Mesenchymal stem cell (in vitro differentiated cells and primary cell): ENCODE measurements at regions not wholly inside any gene's neighbourhood (a gene's known extent, or its start where the extent isn't known, plus 50 kb on each side); places are given as distances from the start of the nearest gene placed in this dataset.

Experiments used
- DNase-seq: peaks from one replicate; pipeline ENCODE4 v3.0.0-alpha.2; 2013
- H2AFZ ChIP-seq: one replicate; pipeline ENCODE4 v1.6.1; 2013; ENCODE audit warnings: low read depth, mild to moderate bottlenecking, control low read depth, inconsistent platforms, low read length, moderate library complexity
- H2AK5ac ChIP-seq: 2 replicates; pipeline ENCODE4 v1.6.1; 2013; ENCODE audit warnings: low read length, moderate library complexity, mild to moderate bottlenecking, inconsistent platforms; ENCODE audit not compliant: severe bottlenecking
- H2BK120ac ChIP-seq: one replicate; pipeline ENCODE4 v1.6.1; 2013; ENCODE audit warnings: low read depth, mild to moderate bottlenecking, inconsistent platforms, low read length, moderate library complexity
- H2BK12ac ChIP-seq, 2 experiments: one replicate each; pipeline ENCODE4 v1.6.1; 2013; ENCODE audit warnings: inconsistent platforms in 2 of 2, low read length in 2 of 2, mild to moderate bottlenecking in 2 of 2, moderate library complexity in 2 of 2, control low read depth in 1 of 2
- H2BK15ac ChIP-seq: one replicate; pipeline ENCODE4 v1.6.1; 2013; ENCODE audit warnings: mild to moderate bottlenecking, low read depth, inconsistent platforms; ENCODE audit not compliant: poor library complexity, severe bottlenecking
- H2BK5ac ChIP-seq: 2 replicates; pipeline ENCODE4 v1.6.1; 2013; ENCODE audit warnings: low read depth, mild to moderate bottlenecking, low read length, control low read depth, inconsistent platforms; ENCODE audit not compliant: poor library complexity, severe bottlenecking
- H3K14ac ChIP-seq, 2 experiments: one replicate each; pipeline ENCODE4 v1.6.1; 2013; ENCODE audit warnings: inconsistent platforms in 2 of 2, low read length in 2 of 2, control low read depth in 1 of 2, mild to moderate bottlenecking in 1 of 2, moderate library complexity in 1 of 2
- H3K18ac ChIP-seq, 2 experiments: one replicate each; pipeline ENCODE4 v1.6.1; 2013; ENCODE audit warnings: inconsistent platforms in 2 of 2, low read length in 2 of 2, control low read depth in 1 of 2, low read depth in 1 of 2, mild to moderate bottlenecking in 1 of 2
- H3K23ac ChIP-seq, 2 experiments: one replicate each; pipeline ENCODE4 v1.6.1; 2013; ENCODE audit warnings: inconsistent platforms in 2 of 2, low read length in 2 of 2, mild to moderate bottlenecking in 2 of 2, moderate library complexity in 2 of 2, control low read depth in 1 of 2
- H3K27ac ChIP-seq: 2 replicates; pipeline ENCODE4 v1.5.1; 2013; ENCODE audit warnings: mild to moderate bottlenecking, moderate library complexity, low read length, control low read depth, inconsistent platforms; ENCODE audit not compliant: poor library complexity, severe bottlenecking
- H3K27me3 ChIP-seq, 2 experiments: 2 replicates each; pipeline versions ENCODE4 v1.6.1 to v1.7.0; 2013; ENCODE audit warnings: low read length in 2 of 2, mild to moderate bottlenecking in 2 of 2, moderate library complexity in 2 of 2, control low read depth in 1 of 2, inconsistent platforms in 1 of 2; ENCODE audit not compliant: control insufficient read depth in 1 of 2, insufficient read depth in 1 of 2
- H3K36me3 ChIP-seq, 2 experiments: 2 replicates each; pipeline versions ENCODE4 v1.6.1 to v1.7.0; 2013; ENCODE audit warnings: low read length in 2 of 2, control low read depth in 1 of 2, inconsistent platforms in 1 of 2, low read depth in 1 of 2, mild to moderate bottlenecking in 1 of 2; ENCODE audit not compliant: insufficient read depth in 2 of 2, control insufficient read depth in 1 of 2
- H3K4ac ChIP-seq, 2 experiments: one replicate each; pipeline ENCODE4 v1.6.1; 2013; ENCODE audit warnings: inconsistent platforms in 2 of 2, low read length in 2 of 2, mild to moderate bottlenecking in 2 of 2, moderate library complexity in 2 of 2, control low read depth in 1 of 2, low read depth in 1 of 2
- H3K4me1 ChIP-seq: 2 replicates; pipeline ENCODE4 v1.6.1; 2013; ENCODE audit warnings: low read depth, low read length, control low read depth; ENCODE audit not compliant: control insufficient read depth, insufficient read depth
- H3K4me2 ChIP-seq: 2 replicates; pipeline ENCODE4 v1.6.1; 2013; ENCODE audit warnings: low read length, mild to moderate bottlenecking, inconsistent platforms; ENCODE audit not compliant: poor library complexity, severe bottlenecking
- H3K4me3 ChIP-seq, 2 experiments: 2 replicates each; pipeline versions ENCODE4 v1.5.1 to v1.7.0; 2013; ENCODE audit warnings: low read length in 2 of 2, mild to moderate bottlenecking in 2 of 2, control low read depth in 1 of 2, low read depth in 1 of 2; ENCODE audit not compliant: insufficient read depth in 1 of 2
- H3K79me1 ChIP-seq: replicated peaks from 2 replicates; pipeline ENCODE4 v1.6.1; 2013; ENCODE audit warnings: mild to moderate bottlenecking, control low read depth, low read length, inconsistent platforms; ENCODE audit not compliant: poor library complexity, severe bottlenecking
- H3K9ac ChIP-seq: 2 replicates; pipeline ENCODE4 v1.7.0; 2013; ENCODE audit warnings: mild to moderate bottlenecking, low read length, moderate library complexity
- H3K9me3 ChIP-seq: 2 replicates; pipeline ENCODE4 v1.7.0; 2013; ENCODE audit warnings: mild to moderate bottlenecking, low read length; ENCODE audit not compliant: control insufficient read depth
- H4K8ac ChIP-seq: one replicate; pipeline ENCODE4 v1.6.1; 2013; ENCODE audit warnings: inconsistent platforms, mild to moderate bottlenecking, low read length, moderate library complexity
- H4K91ac ChIP-seq: one replicate; pipeline ENCODE4 v1.6.1; 2013; ENCODE audit warnings: mild to moderate bottlenecking, low read length, inconsistent platforms
- WGBS: methylation state at CpG from one replicate; pipeline ENCODE4 v1.1.7; 2013; ENCODE audit warnings: mixed read lengths; 5-methylcytosine and 5-hydroxymethylcytosine counted together

DNA sequence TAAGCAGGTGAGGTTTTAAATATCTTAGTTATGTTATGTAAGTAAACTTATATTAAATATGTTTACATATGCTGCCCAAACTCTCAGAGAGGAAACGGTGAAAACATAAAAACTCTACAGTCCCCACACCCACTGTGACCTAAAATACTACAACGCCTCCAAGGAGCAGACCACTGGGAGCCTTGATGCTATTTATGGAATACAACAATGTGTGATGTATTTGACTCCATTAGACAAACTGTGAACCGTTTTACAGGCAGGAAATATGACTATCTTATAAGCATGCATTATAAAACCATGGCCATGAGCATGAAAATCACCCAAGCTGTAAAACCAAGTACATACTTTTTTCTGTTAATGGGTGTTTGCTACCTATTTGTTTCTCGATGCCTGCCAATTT is 379.5 kb upstream of the TBL1XR1 start:
- Histone ChIP-seq H2BK12ac (no peak overlapping the region), H2AK5ac (no peak overlapping the region), H3K4me3 (no peak overlapping the region), H3K9ac (no peak overlapping the region), H4K8ac (no peak overlapping the region), H3K79me1 (no peaks in the 10 kb centered on the region), H3K4me1 (peaks cover 2% of the 10 kb centered on the region), H3K36me3 (no peaks in the 10 kb centered on the region), H2BK120ac (no peak overlapping the region), H3K18ac (no peak overlapping the region), H2BK5ac (no peak overlapping the region), H2BK15ac (no peak overlapping the region), H3K4me2 (no peak overlapping the region), H3K14ac (no peak overlapping the region), H3K23ac (no peak overlapping the region), H3K27ac (no peak overlapping the region), H4K91ac (no peak overlapping the region), H3K4ac (no peak overlapping the region), H2AFZ (no peak overlapping the region), H3K27me3 (no peaks in the 10 kb centered on the region), H3K9me3 (no peaks in the 10 kb centered on the region)
- WGBS: 100% methylated on average over 1 of the region's 4 CpGs
- no peak for DNase-seq

DNA sequence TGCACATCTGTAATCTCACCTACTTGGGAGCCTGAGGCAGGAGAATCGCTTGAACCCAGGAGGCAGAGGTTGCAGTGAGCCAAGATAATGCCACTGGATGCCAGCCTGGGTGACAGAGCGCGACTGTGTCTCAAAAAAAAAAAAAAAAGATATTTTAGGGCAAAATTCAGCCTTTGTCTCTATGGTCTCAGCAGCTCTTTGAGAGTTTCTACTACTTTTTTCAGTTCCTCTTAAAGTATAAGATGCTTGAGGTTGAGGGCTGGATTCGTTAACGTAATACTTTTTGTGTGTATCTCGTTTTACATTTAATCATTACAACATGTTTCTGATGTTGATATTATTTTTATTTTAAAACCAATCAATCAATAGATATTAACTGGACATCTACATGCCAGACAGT is 381.2 kb upstream of the TBL1XR1 start:
- H3K4me1 ChIP-seq: no peaks in the 10 kb centered on the region
- no peaks in the 10 kb centered on the region for H3K9me3 ChIP-seq
- no peak overlapping the region for H3K23ac ChIP-seq
- H2BK120ac ChIP-seq: no peak overlapping the region
- H4K8ac ChIP-seq: no peak overlapping the region
- no peak overlapping the region for H3K4me3 ChIP-seq
- H3K36me3 ChIP-seq: no peaks in the 10 kb centered on the region
- no peak overlapping the region for H3K14ac ChIP-seq
- H2AFZ ChIP-seq: no peak overlapping the region
- no peak overlapping the region for H3K4me2 ChIP-seq
- H2BK5ac ChIP-seq: no peak overlapping the region
- no peak overlapping the region for H3K18ac ChIP-seq
- no peak overlapping the region for H2AK5ac ChIP-seq
- WGBS: 77% methylated on average over 1 of the region's 6 CpGs
- no peak overlapping the region for H2BK12ac ChIP-seq
- no peak overlapping the region for H3K27ac ChIP-seq
- no peak for DNase-seq
- H2BK15ac ChIP-seq: no peak overlapping the region
- no peak overlapping the region for H4K91ac ChIP-seq
- no peaks in the 10 kb centered on the region for H3K27me3 ChIP-seq
- no peak overlapping the region for H3K9ac ChIP-seq
- no peaks in the 10 kb centered on the region for H3K79me1 ChIP-seq
- H3K4ac ChIP-seq: no peak overlapping the region

DNA sequence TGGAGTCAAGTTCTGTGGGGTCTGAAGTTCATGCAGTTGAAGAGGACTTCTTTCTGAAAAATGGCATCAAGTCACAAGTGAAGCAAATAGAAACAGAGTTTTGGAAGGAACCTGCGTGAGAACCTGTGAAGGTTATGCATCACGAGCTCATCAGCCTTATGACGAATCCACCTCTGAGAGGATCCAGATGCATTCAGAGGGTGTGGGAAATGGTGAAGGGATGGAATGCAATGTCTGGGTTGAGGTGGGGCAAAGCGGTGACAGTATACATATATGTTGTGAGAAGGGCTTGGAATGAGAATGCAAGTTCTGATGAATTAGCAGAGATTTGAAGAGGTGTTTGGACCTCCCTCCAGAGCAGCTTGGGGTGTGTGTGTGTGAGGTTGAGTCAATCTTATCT is 382.1 kb upstream of the TBL1XR1 start:
- H3K9me3 ChIP-seq: no peaks in the 10 kb centered on the region
- H2AK5ac ChIP-seq: no peak overlapping the region
- no peaks in the 10 kb centered on the region for H3K79me1 ChIP-seq
- no peak overlapping the region for H3K18ac ChIP-seq
- no peak overlapping the region for H4K8ac ChIP-seq
- no peak overlapping the region for H3K23ac ChIP-seq
- no peak overlapping the region for H2BK5ac ChIP-seq
- no peak overlapping the region for H3K4me3 ChIP-seq
- no peak overlapping the region for H3K9ac ChIP-seq
- H2BK12ac ChIP-seq: no peak overlapping the region
- no peak overlapping the region for H2BK15ac ChIP-seq
- DNase-seq: no peak
- WGBS: 95% methylated on average over 4 of the region's 4 CpGs
- no peak overlapping the region for H2AFZ ChIP-seq
- no peaks in the 10 kb centered on the region for H3K27me3 ChIP-seq
- no peak overlapping the region for H3K27ac ChIP-seq
- H2BK120ac ChIP-seq: no peak overlapping the region
- no peaks in the 10 kb centered on the region for H3K36me3 ChIP-seq
- H4K91ac ChIP-seq: no peak overlapping the region
- no peak overlapping the region for H3K4me2 ChIP-seq
- no peak overlapping the region for H3K4ac ChIP-seq
- H3K4me1 ChIP-seq: no peaks in the 10 kb centered on the region
- H3K14ac ChIP-seq: no peak overlapping the region

DNA sequence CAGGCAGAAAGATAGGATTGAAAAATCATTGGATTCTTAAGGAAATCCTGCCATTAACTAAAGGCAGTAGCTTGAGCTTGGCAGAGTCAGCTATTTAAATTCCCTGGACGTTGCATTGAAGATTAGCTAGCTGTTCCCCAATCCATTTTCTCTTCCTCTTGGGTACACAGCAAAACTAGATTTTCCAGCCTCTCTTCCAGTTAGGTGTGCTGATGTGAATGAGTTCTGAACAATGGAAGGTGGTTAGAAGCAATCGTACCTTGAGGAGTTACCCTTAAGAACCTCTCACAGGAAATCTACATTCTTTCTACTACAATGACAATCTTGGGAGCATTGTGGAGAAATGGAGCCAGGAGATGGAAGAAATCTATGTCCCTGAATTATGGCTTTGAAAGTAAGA is 383.2 kb upstream of the TBL1XR1 start:
- H3K23ac ChIP-seq: no peak overlapping the region
- no peak overlapping the region for H2BK5ac ChIP-seq
- H3K9ac ChIP-seq: no peak overlapping the region
- H3K9me3 ChIP-seq: no peaks in the 10 kb centered on the region
- no peaks in the 10 kb centered on the region for H3K79me1 ChIP-seq
- no peak overlapping the region for H2BK12ac ChIP-seq
- H3K14ac ChIP-seq: no peak overlapping the region
- H2AFZ ChIP-seq: no peak overlapping the region
- no peak overlapping the region for H3K4me2 ChIP-seq
- H2BK15ac ChIP-seq: no peak overlapping the region
- H3K27me3 ChIP-seq: no peaks in the 10 kb centered on the region
- no peak overlapping the region for H3K4ac ChIP-seq
- H3K18ac ChIP-seq: no peak overlapping the region
- H3K36me3 ChIP-seq: no peaks in the 10 kb centered on the region
- H2BK120ac ChIP-seq: no peak overlapping the region
- no peak overlapping the region for H3K4me3 ChIP-seq
- H3K4me1 ChIP-seq: no peaks in the 10 kb centered on the region
- H4K8ac ChIP-seq: no peak overlapping the region
- H2AK5ac ChIP-seq: no peak overlapping the region
- no peak overlapping the region for H3K27ac ChIP-seq
- no peak overlapping the region for H4K91ac ChIP-seq
- WGBS: 100% methylated on average over 1 of the region's 2 CpGs
- no peak for DNase-seq
